Endothelial cell of umbilical vein (primary cell): ENCODE measurements at regions not wholly inside any gene's neighbourhood (a gene's known extent, or its start where the extent isn't known, plus 50 kb on each side); places are given as distances from the start of the nearest gene placed in this dataset.

Experiments
- FOS ChIP-seq: IDR thresholded peaks from 2 replicates; pipeline ENCODE4 v1.6.1; 2011; ENCODE audit warnings: mild to moderate bottlenecking, low read length, moderate library complexity, borderline replicate concordance; ENCODE audit not compliant: insufficient read depth
- POLR2AphosphoS5 ChIP-seq: IDR thresholded peaks from 2 replicates; pipeline ENCODE4 v1.6.1; 2012; ENCODE audit warnings: low read depth, mild to moderate bottlenecking, control low read depth, low read length, moderate library complexity; ENCODE audit not compliant: insufficient read depth
- TF ChIP-seq, protein P1 (sequence below), 2 donors: IDR thresholded peaks; 1 replicate in 1 of 2; 2 replicates in 1 of 2; pipeline ENCODE4 v1.5.1; 2011; ENCODE audit warnings: low read length in 2 of 2, mild to moderate bottlenecking in 2 of 2, moderate library complexity in 2 of 2, control low read depth in 1 of 2, inconsistent platforms in 1 of 2, low read depth in 1 of 2; ENCODE audit not compliant: insufficient read depth in 1 of 2; ENCODE audit errors: extremely low read depth in 1 of 2

- TF ChIP-seq, protein P1, sequence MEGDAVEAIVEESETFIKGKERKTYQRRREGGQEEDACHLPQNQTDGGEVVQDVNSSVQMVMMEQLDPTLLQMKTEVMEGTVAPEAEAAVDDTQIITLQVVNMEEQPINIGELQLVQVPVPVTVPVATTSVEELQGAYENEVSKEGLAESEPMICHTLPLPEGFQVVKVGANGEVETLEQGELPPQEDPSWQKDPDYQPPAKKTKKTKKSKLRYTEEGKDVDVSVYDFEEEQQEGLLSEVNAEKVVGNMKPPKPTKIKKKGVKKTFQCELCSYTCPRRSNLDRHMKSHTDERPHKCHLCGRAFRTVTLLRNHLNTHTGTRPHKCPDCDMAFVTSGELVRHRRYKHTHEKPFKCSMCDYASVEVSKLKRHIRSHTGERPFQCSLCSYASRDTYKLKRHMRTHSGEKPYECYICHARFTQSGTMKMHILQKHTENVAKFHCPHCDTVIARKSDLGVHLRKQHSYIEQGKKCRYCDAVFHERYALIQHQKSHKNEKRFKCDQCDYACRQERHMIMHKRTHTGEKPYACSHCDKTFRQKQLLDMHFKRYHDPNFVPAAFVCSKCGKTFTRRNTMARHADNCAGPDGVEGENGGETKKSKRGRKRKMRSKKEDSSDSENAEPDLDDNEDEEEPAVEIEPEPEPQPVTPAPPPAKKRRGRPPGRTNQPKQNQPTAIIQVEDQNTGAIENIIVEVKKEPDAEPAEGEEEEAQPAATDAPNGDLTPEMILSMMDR (IDR thresholded peaks at IDR 0.05; ENCODE audit: extremely low read depth in 1 of 2, insufficient read depth in 1 of 2, low read depth in 1 of 2, low read length in 2 of 2): no peak
- no peak for TF ChIP-seq POLR2AphosphoS5
- TF ChIP-seq FOS: no peak
These were observed 99.9 kb upstream of the TJP1 start for GRCh38 chr15:29922191-29922590.
